Activated CD4-positive, alpha-beta T cell treated with anti-CD3 and anti-CD28 coated beads, Interleukin-2, amount 50 U/mL, for 48 hours (primary cell): ENCODE measurements at regions not wholly inside any gene's neighbourhood (a gene's known extent, or its start where the extent isn't known, plus 50 kb on each side); places are given as distances from the start of the nearest gene placed in this dataset.

Experiments used
- DNase-seq, 2 experiments: peaks; one replicate each; pipeline ENCODE4 v3.0.0-alpha.2; 2020

- DNase-seq: no peak
Measured at GRCh38 chr4:56286763-56287162, 100.5 kb downstream of the AASDH start.

- DNase-seq: no peak
Measured at GRCh38 chr4:56283375-56283774, 103.9 kb downstream of the AASDH start.

GRCh38 chr4:56282004-56282403 is 105.3 kb downstream of the AASDH start:
- DNase-seq: no peak

DNA sequence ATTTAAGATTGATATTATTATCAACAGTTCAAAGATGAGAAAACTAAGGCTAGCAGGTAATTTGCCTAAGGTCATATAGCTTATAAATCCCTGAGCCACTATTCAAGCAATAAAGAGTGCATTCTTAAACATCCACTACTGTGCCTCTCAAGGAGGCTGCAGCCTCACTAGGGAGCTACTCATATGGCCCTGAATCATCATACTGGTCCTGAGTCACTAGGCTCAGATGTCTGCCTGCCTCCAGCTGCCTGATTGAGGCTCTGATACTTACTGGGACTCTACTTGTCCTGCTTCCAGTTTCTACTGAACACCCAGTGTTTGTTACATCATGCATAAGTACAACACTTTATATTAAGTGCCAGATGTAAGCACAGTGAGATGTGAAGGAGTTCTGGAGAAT is 110.7 kb downstream of the AASDH start:
- no peak for DNase-seq

- DNase-seq: no peak
Measured at GRCh38 chr4:56273391-56273790, 113.9 kb downstream of the AASDH start.

GRCh38 chr4:56272927-56273326 is 114.4 kb downstream of the AASDH start:
- DNase-seq: no peak

GRCh38 chr4:56272003-56272402 is 115.3 kb downstream of the AASDH start:
- DNase-seq: no peak

- no peak for DNase-seq
Measured at GRCh38 chr4:56271131-56271530, 116.2 kb downstream of the AASDH start.

- no peak for DNase-seq
Measured at GRCh38 chr4:56267558-56267957, 119.7 kb downstream of the AASDH start.

DNA sequence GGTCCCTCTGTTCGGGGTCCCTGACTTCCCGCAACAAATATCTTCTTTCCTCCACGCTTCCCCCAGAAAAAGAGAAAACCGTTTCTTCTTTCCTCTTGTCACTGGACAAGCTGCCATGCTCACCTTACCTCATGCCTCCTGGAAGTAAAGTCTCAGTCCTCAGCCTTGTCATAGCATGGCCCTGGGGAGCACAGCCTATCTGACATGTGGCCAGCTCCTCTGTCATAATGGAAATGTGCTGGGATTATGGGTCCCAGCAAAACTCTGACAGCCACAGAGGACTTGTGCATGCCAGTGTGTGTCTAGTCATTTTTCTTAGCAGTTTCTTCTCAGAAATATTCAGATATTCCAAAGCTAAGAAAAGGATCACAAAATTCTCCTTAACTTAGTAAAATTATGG is 122.4 kb downstream of the AASDH start:
- DNase-seq: no peak

- DNase-seq: peak; percentile 58 to 66
Measured at GRCh38 chr4:56261027-56261426, 126.3 kb downstream of the AASDH start.

DNA sequence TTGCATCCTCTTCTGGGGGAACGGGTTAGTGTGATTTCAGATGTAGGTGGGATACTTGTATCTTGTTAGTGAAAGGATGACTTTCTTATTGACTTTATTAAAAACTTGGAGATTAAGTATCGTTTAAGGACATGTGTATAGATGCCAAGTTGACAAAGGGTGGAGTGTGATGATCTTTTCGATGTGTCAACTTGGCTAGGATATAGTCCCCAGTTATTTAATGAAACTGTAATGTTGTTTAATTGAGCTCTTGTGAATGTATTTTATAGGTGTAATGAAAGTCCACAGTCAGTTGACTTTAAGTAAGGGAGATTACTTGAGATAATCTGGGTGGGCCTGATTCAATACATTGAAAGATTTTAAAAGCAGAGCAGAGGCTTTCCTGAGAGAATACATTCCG is 127.0 kb downstream of the AASDH start:
- no peak for DNase-seq

- DNase-seq: no peak
Measured at GRCh38 chr4:56259655-56260054, 127.6 kb downstream of the AASDH start.

DNA sequence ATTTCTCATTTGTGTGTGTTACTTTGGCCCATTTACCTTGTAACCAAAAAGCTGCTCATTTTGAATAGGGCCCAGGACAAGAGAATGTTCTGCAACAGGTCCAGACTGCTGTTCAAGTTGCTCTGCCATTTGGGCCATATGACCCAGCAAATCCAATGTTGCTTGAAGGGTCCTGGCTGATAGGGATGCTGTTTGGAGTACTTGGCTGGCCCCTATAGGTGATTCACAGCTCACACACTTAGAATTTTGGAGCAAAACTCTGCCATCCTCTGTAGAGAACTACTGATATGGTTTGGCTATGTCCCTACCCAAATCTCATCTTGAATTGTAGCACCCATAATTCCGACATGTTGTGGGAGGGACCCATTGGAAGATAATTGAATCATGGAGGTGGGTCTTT is 131.5 kb downstream of the AASDH start:
- no peak for DNase-seq

DNA sequence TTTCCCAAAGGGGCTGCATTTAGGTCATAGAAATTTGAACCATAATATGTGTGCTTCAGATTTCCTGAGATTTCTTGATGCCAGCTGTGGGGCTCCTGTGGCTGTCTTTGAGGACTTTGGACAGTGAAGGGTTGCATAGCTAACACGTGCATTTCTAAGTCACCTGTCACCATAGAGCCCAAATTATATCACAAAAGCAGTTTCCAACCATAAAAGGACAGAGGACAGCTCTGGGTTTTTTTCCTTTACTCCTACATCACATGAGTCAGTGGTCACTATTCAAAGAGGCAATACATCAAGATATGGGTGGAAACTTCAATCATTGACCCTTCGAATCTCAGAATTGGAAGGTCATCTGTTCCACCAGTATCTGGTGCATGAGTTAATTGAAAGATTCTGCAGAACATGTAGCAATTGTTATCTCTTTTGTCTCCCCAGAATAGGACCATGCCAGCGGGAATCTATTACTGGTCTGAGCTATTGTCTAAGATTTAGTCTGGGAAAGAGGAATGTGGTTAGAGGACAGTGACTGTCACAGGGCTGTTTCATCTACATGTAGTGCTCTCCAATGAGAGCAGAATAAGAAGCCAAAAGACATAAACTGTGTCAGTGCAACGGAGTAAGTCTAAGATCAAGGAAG is 133.5 kb downstream of the AASDH start:
- DNase-seq: no peak

DNA sequence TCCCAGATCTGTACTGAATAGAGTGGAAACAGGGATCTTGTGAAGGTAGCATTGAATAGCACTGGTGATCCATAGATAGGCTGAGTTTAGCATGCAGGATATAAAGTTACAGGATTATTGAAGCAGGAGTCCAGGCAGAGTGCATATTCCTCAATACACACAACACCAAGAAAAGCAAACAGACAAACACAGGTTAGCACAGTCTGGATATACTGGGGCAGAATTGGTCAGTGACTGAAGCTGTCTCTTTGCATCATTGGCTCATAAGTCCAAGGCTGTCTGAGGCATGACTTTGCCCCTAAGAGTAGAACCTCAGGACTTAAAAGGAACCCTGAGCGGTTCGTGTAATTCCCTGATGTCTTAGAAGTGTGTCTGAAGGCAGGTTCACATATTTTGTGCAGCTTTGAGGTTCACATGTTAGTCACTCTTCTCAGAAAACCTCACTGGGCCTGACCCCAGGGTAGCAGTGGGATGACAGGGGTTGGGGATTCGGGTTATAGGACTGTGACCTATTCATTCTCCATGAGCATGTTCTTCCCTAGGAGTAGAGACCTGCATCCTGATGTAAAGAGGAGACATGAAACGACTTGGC is 134.6 kb downstream of the AASDH start:
- DNase-seq: no peak

- DNase-seq: no peak
Measured at GRCh38 chr4:56251556-56251955, 135.7 kb downstream of the AASDH start.

GRCh38 chr4:56250776-56251175 is 136.5 kb downstream of the AASDH start:
- DNase-seq: no peak

DNA sequence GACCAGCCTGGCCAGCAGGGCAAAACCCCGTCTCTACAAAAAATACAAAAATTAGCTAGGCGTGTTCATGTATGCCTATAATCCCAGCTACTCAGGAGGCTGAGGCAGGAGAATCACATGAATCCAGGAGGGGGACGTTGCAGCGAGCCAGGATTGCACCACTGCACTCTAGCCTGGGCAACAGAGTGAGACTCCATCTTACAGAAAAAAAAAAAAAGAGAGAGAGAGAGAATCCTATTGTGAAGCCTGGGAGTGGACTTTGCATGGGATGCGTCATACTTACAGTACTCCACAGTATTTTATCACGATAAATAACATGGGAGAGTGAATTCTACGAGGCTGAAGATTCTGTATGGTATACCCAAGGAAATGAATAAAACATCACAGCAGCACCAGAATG is 139.6 kb downstream of the AASDH start:
- DNase-seq: no peak

DNA sequence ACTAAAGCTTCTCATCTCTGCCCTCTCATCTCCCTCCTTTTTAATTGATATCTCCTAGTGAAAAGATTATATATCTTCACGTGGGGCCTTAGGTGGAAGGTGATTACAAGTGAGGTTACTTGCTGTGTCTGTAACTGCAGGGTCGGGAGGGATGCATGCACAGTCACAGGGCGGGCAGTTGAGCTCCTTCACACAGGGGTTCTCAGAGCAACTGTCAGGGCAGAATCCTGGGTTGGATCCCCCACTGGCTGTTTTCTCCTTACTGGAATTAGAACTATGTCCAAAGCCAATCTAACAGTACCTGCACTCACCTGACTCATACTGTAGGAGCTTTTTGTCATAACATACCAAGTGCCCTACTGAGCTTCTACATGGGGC is 141.1 kb downstream of the AASDH start:
- DNase-seq: no peak

DNA sequence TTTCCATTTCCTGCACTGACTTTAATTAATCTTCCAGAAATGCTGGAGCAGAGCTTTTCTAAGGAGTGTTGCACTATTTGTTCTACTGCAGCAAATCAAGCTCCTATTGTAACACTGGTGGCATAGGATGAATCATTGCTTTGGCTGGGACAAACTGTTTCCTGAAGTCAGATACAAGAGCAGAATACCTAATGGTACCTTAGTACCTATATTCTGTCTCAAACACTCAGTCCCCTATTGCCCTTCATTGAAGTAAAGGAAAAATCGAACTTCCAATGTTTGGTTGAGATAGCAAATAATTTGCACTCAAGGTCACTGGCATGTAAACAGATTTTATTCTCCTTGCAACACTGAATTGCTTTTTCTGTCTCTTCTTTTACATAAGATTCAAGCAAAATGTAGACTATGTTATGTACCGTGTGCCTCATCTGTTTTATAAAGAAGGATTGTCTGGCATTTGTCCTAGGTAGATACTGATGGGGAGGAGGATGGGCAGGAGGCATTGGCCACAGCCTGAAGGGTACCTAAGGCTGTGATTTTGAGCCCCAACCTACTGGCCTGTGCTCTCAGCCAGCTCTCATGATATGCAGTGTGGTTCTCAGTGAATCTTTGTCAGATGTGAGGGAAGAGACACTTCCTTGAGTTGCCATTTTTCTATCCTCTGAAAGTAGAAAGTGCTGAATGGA is 141.6 kb downstream of the AASDH start:
- no peak for DNase-seq

- no peak for DNase-seq
Measured at GRCh38 chr4:56244681-56245080, 142.6 kb downstream of the AASDH start.

GRCh38 chr4:56243107-56243506 is 144.2 kb downstream of the AASDH start:
- DNase-seq: no peak

GRCh38 chr4:56241500-56241899 is 145.8 kb downstream of the AASDH start:
- no peak for DNase-seq
